Esophagus squamous epithelium (tissue), 4 donors: ENCODE measurements at regions not wholly inside any gene's neighbourhood (a gene's known extent, or its start where the extent isn't known, plus 50 kb on each side); places are given as distances from the start of the nearest gene placed in this dataset.

Experiments
- POLR2A ChIP-seq, 4 donors: fragments of 450-650 bp; IDR thresholded peaks; one replicate each; pipeline ENCODE4 v1.6.1; 2017; ENCODE audit warnings: antibody characterized with exemption in 4 of 4, mild to moderate bottlenecking in 4 of 4, moderate library complexity in 3 of 4
- TF ChIP-seq, protein P1 (sequence below), 6 experiments: fragments of 450-650 bp in 4 of 6; fragments of 200-600 bp in 2 of 6; sonication (generic) in 2 of 6; IDR thresholded peaks; one replicate each; pipeline ENCODE4 v1.5.1; 2016 to 2019; ENCODE audit warnings: antibody characterized with exemption in 6 of 6, mild to moderate bottlenecking in 4 of 6, moderate library complexity in 4 of 6

DNA sequence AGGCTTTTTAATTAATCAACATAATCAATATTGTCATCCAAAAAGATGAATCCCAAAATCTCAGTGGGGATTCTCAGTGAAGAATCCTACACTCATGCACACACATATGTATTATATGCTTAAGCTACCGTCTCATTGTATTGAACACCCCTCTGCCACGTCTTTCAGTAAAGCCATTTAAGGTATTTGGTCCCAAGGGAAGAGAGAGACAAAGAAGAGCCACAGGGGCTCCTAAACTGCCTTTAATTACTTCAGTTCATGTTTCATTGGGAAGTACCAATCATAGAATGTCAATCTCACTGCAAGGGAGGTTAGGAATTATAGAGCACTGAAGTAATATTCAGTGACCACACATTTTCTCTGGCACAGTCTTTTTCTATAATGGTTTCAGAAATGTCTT, 388.6 kb upstream of the NEGR1 start:
- TF ChIP-seq, protein P1, sequence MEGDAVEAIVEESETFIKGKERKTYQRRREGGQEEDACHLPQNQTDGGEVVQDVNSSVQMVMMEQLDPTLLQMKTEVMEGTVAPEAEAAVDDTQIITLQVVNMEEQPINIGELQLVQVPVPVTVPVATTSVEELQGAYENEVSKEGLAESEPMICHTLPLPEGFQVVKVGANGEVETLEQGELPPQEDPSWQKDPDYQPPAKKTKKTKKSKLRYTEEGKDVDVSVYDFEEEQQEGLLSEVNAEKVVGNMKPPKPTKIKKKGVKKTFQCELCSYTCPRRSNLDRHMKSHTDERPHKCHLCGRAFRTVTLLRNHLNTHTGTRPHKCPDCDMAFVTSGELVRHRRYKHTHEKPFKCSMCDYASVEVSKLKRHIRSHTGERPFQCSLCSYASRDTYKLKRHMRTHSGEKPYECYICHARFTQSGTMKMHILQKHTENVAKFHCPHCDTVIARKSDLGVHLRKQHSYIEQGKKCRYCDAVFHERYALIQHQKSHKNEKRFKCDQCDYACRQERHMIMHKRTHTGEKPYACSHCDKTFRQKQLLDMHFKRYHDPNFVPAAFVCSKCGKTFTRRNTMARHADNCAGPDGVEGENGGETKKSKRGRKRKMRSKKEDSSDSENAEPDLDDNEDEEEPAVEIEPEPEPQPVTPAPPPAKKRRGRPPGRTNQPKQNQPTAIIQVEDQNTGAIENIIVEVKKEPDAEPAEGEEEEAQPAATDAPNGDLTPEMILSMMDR (IDR thresholded peaks at IDR 0.05), result no peak
- TF ChIP-seq POLR2A (IDR thresholded peaks at IDR 0.05), result no peak
